Transverse colon (tissue), 3 donors: ENCODE measurements at regions not wholly inside any gene's neighbourhood (a gene's known extent, or its start where the extent isn't known, plus 50 kb on each side); places are given as distances from the start of the nearest gene placed in this dataset.

Experiments used
- POLR2A ChIP-seq: fragments of 450-650 bp; IDR thresholded peaks from one replicate; pipeline ENCODE4 v1.6.1; 2016; ENCODE audit warnings: antibody characterized with exemption, mild to moderate bottlenecking, moderate library complexity
- TF ChIP-seq, protein P1 (sequence below), 5 experiments: fragments of 200-600 bp in 3 of 5; fragments of 450-650 bp in 2 of 5; sonication (generic) in 3 of 5; IDR thresholded peaks; 1 replicate in 2 of 5; 2 replicates in 3 of 5; pipeline ENCODE4 v1.5.1; 2016 to 2017; ENCODE audit warnings: antibody characterized with exemption in 5 of 5, inconsistent platforms in 3 of 5, mild to moderate bottlenecking in 2 of 5, moderate library complexity in 1 of 5

GRCh38 chr1:47562147-47562546 is 124.3 kb downstream of the FOXD2 start:
- TF ChIP-seq POLR2A: no peak
- TF ChIP-seq, protein P1, sequence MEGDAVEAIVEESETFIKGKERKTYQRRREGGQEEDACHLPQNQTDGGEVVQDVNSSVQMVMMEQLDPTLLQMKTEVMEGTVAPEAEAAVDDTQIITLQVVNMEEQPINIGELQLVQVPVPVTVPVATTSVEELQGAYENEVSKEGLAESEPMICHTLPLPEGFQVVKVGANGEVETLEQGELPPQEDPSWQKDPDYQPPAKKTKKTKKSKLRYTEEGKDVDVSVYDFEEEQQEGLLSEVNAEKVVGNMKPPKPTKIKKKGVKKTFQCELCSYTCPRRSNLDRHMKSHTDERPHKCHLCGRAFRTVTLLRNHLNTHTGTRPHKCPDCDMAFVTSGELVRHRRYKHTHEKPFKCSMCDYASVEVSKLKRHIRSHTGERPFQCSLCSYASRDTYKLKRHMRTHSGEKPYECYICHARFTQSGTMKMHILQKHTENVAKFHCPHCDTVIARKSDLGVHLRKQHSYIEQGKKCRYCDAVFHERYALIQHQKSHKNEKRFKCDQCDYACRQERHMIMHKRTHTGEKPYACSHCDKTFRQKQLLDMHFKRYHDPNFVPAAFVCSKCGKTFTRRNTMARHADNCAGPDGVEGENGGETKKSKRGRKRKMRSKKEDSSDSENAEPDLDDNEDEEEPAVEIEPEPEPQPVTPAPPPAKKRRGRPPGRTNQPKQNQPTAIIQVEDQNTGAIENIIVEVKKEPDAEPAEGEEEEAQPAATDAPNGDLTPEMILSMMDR (IDR thresholded peaks at IDR 0.05): no peak
